ENCODE measurements at regions not wholly inside any gene's neighbourhood (a gene's known extent, or its start where the extent isn't known, plus 50 kb on each side); places are given as distances from the start of the nearest gene placed in this dataset.
A peak's percentile ranks its signal among the peaks of the same experiment; 100 is the strongest.

GRCh38 chr14:42229976-42230375 lies 623.3 kb downstream of the LRFN5 start:
- no peaks in the 10 kb centered on the region for H3K27me3 ChIP-seq (replicated peaks; ENCODE audit: control insufficient read depth, insufficient read depth, low read length)
- no peak for DNase-seq (ENCODE audit: extremely low read depth, insufficient read length)
- H3K4me3 ChIP-seq (replicated peaks; ENCODE audit: low read depth, low read length) = no peak overlapping the region
- H3K36me3 ChIP-seq (ENCODE audit: control insufficient read depth, insufficient read depth, low read length) = no peaks in the 10 kb centered on the region
- TF ChIP-seq, protein P1, sequence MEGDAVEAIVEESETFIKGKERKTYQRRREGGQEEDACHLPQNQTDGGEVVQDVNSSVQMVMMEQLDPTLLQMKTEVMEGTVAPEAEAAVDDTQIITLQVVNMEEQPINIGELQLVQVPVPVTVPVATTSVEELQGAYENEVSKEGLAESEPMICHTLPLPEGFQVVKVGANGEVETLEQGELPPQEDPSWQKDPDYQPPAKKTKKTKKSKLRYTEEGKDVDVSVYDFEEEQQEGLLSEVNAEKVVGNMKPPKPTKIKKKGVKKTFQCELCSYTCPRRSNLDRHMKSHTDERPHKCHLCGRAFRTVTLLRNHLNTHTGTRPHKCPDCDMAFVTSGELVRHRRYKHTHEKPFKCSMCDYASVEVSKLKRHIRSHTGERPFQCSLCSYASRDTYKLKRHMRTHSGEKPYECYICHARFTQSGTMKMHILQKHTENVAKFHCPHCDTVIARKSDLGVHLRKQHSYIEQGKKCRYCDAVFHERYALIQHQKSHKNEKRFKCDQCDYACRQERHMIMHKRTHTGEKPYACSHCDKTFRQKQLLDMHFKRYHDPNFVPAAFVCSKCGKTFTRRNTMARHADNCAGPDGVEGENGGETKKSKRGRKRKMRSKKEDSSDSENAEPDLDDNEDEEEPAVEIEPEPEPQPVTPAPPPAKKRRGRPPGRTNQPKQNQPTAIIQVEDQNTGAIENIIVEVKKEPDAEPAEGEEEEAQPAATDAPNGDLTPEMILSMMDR (IDR thresholded peaks at IDR 0.05; ENCODE audit: insufficient read depth, low read length, poor library complexity, severe bottlenecking) = no peak

GRCh38 chr14:42229294-42229693 lies 622.6 kb downstream of the LRFN5 start:
- Histone ChIP-seq H3K36me3 (ENCODE audit: control insufficient read depth, insufficient read depth, low read length) (no peaks in the 10 kb centered on the region), H3K4me3 (replicated peaks; ENCODE audit: low read depth, low read length) (no peak overlapping the region), H3K27me3 (replicated peaks; ENCODE audit: control insufficient read depth, insufficient read depth, low read length) (no peaks in the 10 kb centered on the region)
- TF ChIP-seq, protein P1 (IDR thresholded peaks at IDR 0.05; ENCODE audit: insufficient read depth, low read length, poor library complexity, severe bottlenecking) = no peak
- no peak for DNase-seq (ENCODE audit: extremely low read depth, insufficient read length)

- Histone ChIP-seq H3K27me3 (replicated peaks; ENCODE audit: control insufficient read depth, insufficient read depth, low read length) (no peaks in the 10 kb centered on the region), H3K4me3 (replicated peaks; ENCODE audit: low read depth, low read length) (no peak overlapping the region), H3K36me3 (ENCODE audit: control insufficient read depth, insufficient read depth, low read length) (no peaks in the 10 kb centered on the region)
- TF ChIP-seq, protein P1 (IDR thresholded peaks at IDR 0.05; ENCODE audit: insufficient read depth, low read length, poor library complexity, severe bottlenecking) = no peak
- no peak for DNase-seq (ENCODE audit: extremely low read depth, insufficient read length)
Observed at GRCh38 chr14:42228611-42229010, 621.9 kb downstream of the LRFN5 start.

DNA sequence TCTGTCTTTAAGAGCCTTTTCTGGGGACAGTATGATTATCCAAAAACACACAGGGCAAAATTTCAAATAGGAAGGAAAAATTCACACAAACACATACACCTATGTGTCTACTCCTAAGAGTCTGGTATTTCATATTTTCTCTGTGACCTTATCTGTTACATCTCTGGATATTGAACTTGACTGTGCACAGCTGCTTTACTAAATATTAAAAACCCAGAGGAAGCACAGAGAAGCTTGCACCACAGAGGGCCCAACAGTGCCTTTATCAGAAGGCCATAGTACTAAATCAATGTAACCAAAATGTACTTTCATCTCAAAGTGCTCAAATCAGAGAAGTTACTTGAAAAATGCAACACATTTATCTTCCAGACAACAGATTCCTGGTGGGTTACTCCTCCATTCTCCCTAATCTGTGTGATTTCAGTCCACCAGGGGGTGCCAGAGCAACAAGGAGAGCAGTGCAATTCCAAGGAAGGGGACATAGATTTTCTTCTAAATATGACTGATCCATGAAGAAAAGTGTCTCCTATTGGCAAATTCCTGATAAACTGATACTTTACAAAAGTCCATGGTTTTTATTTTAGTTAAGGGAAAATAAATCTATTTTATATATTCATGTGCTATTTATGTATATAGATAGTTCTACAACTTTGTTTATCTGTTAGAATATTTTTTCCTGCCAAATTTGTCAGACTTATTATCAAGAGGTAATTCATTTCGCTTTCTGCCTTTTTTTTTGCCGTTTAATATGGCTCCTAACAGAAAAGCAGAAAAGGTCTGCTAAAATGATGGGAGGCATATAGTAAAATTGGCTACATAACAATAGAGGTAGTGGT lies 617.6 kb downstream of the LRFN5 start:
- DNase-seq (ENCODE audit: extremely low read depth, insufficient read length) = no peak
- no peaks in the 10 kb centered on the region for H3K27me3 ChIP-seq (replicated peaks; ENCODE audit: control insufficient read depth, insufficient read depth, low read length)
- H3K36me3 ChIP-seq (ENCODE audit: control insufficient read depth, insufficient read depth, low read length) = no peaks in the 10 kb centered on the region
- TF ChIP-seq, protein P1 (IDR thresholded peaks at IDR 0.05; ENCODE audit: insufficient read depth, low read length, poor library complexity, severe bottlenecking) = peak; percentile 72
- H3K4me3 ChIP-seq (replicated peaks; ENCODE audit: low read depth, low read length) = no peak overlapping the region

- Histone ChIP-seq H3K27me3 (replicated peaks; ENCODE audit: control insufficient read depth, insufficient read depth, low read length) (no peaks in the 10 kb centered on the region), H3K36me3 (ENCODE audit: control insufficient read depth, insufficient read depth, low read length) (no peaks in the 10 kb centered on the region), H3K4me3 (replicated peaks; ENCODE audit: low read depth, low read length) (no peak overlapping the region)
- TF ChIP-seq, protein P1 (IDR thresholded peaks at IDR 0.05; ENCODE audit: insufficient read depth, low read length, poor library complexity, severe bottlenecking) = no peak
- peak; percentile 69 for DNase-seq (ENCODE audit: extremely low read depth, insufficient read length)
Observed at GRCh38 chr14:42222924-42223471, 616.3 kb downstream of the LRFN5 start.

Data from GM06990 (cell line).